ENCODE measurements at regions not wholly inside any gene's neighbourhood (a gene's known extent, or its start where the extent isn't known, plus 50 kb on each side); places are given as distances from the start of the nearest gene placed in this dataset.

DNA sequence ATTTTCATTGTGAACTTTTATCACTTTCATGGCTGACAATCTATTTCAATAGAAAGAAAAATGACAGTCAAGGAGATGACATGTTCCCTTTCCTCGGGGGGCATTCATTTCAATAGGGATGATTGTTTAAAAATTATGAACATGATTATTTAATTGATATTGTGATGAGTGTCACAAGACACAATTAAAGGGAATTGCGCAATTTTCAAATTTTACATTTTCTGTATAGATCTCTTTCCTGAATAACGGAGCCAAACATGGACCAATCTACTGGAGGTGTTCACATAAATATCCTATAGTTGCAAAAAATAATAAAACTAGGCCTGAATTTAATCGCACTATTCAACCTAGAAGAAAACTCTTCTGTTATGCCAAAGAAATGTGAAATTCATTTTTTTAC lies 1274.6 kb downstream of the SLITRK5 start:
- TF ChIP-seq, protein P1, sequence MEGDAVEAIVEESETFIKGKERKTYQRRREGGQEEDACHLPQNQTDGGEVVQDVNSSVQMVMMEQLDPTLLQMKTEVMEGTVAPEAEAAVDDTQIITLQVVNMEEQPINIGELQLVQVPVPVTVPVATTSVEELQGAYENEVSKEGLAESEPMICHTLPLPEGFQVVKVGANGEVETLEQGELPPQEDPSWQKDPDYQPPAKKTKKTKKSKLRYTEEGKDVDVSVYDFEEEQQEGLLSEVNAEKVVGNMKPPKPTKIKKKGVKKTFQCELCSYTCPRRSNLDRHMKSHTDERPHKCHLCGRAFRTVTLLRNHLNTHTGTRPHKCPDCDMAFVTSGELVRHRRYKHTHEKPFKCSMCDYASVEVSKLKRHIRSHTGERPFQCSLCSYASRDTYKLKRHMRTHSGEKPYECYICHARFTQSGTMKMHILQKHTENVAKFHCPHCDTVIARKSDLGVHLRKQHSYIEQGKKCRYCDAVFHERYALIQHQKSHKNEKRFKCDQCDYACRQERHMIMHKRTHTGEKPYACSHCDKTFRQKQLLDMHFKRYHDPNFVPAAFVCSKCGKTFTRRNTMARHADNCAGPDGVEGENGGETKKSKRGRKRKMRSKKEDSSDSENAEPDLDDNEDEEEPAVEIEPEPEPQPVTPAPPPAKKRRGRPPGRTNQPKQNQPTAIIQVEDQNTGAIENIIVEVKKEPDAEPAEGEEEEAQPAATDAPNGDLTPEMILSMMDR (IDR thresholded peaks at IDR 0.05) = no peak
- no peak for TF ChIP-seq POLR2A (IDR thresholded peaks at IDR 0.05)
